ENCODE measurements at regions not wholly inside any gene's neighbourhood (a gene's known extent, or its start where the extent isn't known, plus 50 kb on each side); places are given as distances from the start of the nearest gene placed in this dataset.

DNA sequence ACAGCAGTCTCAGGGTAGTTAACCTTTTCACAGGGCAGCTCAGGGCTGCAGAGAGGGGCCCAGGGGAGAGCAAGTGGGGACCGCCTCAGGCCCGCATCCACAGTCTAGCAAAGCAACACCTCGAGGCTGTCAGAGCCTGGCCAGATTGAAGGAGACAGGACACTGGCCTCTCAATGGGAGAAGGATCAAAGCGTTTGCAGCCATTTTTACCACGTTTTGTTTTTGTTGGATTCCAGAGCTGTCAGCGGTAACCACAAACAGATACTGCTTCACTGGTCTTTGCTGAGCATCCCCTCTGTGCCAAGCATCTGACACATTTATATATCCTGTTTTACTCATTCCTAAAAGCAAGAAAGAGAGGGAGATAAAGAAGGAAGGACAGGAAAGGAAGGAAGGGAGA is 153.8 kb downstream of the SHQ1 start:
- no peak for TF ChIP-seq POLR2A (IDR thresholded peaks at IDR 0.05)
- TF ChIP-seq, protein P1, sequence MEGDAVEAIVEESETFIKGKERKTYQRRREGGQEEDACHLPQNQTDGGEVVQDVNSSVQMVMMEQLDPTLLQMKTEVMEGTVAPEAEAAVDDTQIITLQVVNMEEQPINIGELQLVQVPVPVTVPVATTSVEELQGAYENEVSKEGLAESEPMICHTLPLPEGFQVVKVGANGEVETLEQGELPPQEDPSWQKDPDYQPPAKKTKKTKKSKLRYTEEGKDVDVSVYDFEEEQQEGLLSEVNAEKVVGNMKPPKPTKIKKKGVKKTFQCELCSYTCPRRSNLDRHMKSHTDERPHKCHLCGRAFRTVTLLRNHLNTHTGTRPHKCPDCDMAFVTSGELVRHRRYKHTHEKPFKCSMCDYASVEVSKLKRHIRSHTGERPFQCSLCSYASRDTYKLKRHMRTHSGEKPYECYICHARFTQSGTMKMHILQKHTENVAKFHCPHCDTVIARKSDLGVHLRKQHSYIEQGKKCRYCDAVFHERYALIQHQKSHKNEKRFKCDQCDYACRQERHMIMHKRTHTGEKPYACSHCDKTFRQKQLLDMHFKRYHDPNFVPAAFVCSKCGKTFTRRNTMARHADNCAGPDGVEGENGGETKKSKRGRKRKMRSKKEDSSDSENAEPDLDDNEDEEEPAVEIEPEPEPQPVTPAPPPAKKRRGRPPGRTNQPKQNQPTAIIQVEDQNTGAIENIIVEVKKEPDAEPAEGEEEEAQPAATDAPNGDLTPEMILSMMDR (IDR thresholded peaks at IDR 0.05): no peak

Measured in right lobe of liver (tissue), 4 donors.